HepG2 (cell line): ENCODE measurements at regions not wholly inside any gene's neighbourhood (a gene's known extent, or its start where the extent isn't known, plus 50 kb on each side); places are given as distances from the start of the nearest gene placed in this dataset.
A peak's percentile ranks its signal among the peaks of the same experiment; 100 is the strongest.

ENCODE experiments used
- ATF1 ChIP-seq: IDR thresholded peaks from 2 replicates; pipeline ENCODE4 v1.6.1; 2016; ENCODE audit warnings: mild to moderate bottlenecking, control low read depth
- BCL6 ChIP-seq: IDR thresholded peaks from 2 replicates; pipeline ENCODE4 v1.6.1; 2016; ENCODE audit warnings: missing genetic modification reagents, missing compliant biosample characterization
- BRF2 ChIP-seq: sonication (generic); formaldehyde crosslinking; IDR thresholded peaks from 2 replicates; pipeline ENCODE4 v1.8.1; 2022; ENCODE audit warnings: mild to moderate bottlenecking, missing genetic modification reagents
- FUBP1 ChIP-seq: sonication (generic); formaldehyde crosslinking; IDR thresholded peaks from 2 replicates; pipeline ENCODE4 v1.5.1; 2020; ENCODE audit warnings: missing genetic modification reagents, mild to moderate bottlenecking, borderline replicate concordance
- HHEX ChIP-seq: IDR thresholded peaks from 2 replicates; pipeline ENCODE4 v1.6.1; 2016; ENCODE audit warnings: control low read depth
- HNF4A ChIP-seq: sonication (generic); formaldehyde crosslinking; IDR thresholded peaks from 2 replicates; pipeline ENCODE4 v1.4.0; 2020; ENCODE audit warnings: missing genetic modification reagents
- ISX ChIP-seq: sonication (generic); formaldehyde crosslinking; conservative IDR thresholded peaks from 2 replicates; pipeline ENCODE4 v1.5.0; 2020; ENCODE audit warnings: missing genetic modification reagents
- MTA3 ChIP-seq: sonication (generic); formaldehyde crosslinking; IDR thresholded peaks from 2 replicates; pipeline ENCODE4 v1.4.0; 2020; ENCODE audit warnings: missing genetic modification reagents
- NFE2L2 ChIP-seq: fragments of 150-350 bp; IDR thresholded peaks from 2 replicates; pipeline ENCODE4 v1.6.1; 2014; ENCODE audit warnings: low read length
- NR1H2 ChIP-seq: sonication (generic); formaldehyde crosslinking; IDR thresholded peaks from 2 replicates; pipeline ENCODE4 v1.8.1; 2022; ENCODE audit warnings: low read depth, missing genetic modification reagents, borderline replicate concordance
- POGK ChIP-seq: sonication (generic); formaldehyde crosslinking; conservative IDR thresholded peaks from 2 replicates; pipeline ENCODE4 v1.8.0; 2022; ENCODE audit warnings: mild to moderate bottlenecking, moderate library complexity, missing genetic modification reagents
- TRIM24 ChIP-seq: sonication (generic); formaldehyde crosslinking; IDR thresholded peaks from 2 replicates; pipeline ENCODE4 v1.8.0; 2022; ENCODE audit warnings: mild to moderate bottlenecking, missing genetic modification reagents
- ZMAT3 ChIP-seq: sonication (generic); formaldehyde crosslinking; conservative IDR thresholded peaks from 2 replicates; pipeline ENCODE4 v1.7.0; 2021; ENCODE audit warnings: missing genetic modification reagents
- ZMYM4 ChIP-seq: sonication (generic); formaldehyde crosslinking; IDR thresholded peaks from 2 replicates; pipeline ENCODE4 v1.8.1; 2023; ENCODE audit warnings: mild to moderate bottlenecking, missing genetic modification reagents
- ZNF205 ChIP-seq: IDR thresholded peaks from 2 replicates; pipeline ENCODE4 v1.6.1; 2018; ENCODE audit warnings: missing biosample characterization, missing genetic modification reagents
- ZNF225 ChIP-seq: sonication (generic); formaldehyde crosslinking; IDR thresholded peaks from 2 replicates; pipeline ENCODE4 v1.4.0; 2020; ENCODE audit warnings: mild to moderate bottlenecking, missing genetic modification reagents
- ZNF274 ChIP-seq: sonication (generic); formaldehyde crosslinking; IDR thresholded peaks from 2 replicates; pipeline ENCODE4 v1.5.1; 2020; ENCODE audit warnings: mild to moderate bottlenecking, missing genetic modification reagents
- ZNF468 ChIP-seq: sonication (generic); formaldehyde crosslinking; IDR thresholded peaks from 2 replicates; pipeline ENCODE4 v1.8.0; 2022; ENCODE audit warnings: mild to moderate bottlenecking, moderate library complexity, missing genetic modification reagents
- ZNF512 ChIP-seq: sonication (generic); formaldehyde crosslinking; IDR thresholded peaks from 2 replicates; pipeline ENCODE4 v1.4.0; 2020; ENCODE audit warnings: mild to moderate bottlenecking, missing genetic modification reagents
- ZNF564 ChIP-seq: sonication (generic); formaldehyde crosslinking; IDR thresholded peaks from 2 replicates; pipeline ENCODE4 v1.8.1; 2023; ENCODE audit warnings: mild to moderate bottlenecking, missing genetic modification reagents
- ZNF576 ChIP-seq: sonication (generic); formaldehyde crosslinking; IDR thresholded peaks from 2 replicates; pipeline ENCODE4 v1.4.0; 2020; ENCODE audit warnings: mild to moderate bottlenecking, missing genetic modification reagents
- ZNF780A ChIP-seq: sonication (generic); formaldehyde crosslinking; IDR thresholded peaks from 2 replicates; pipeline ENCODE4 v1.8.0; 2022; ENCODE audit warnings: mild to moderate bottlenecking, missing genetic modification reagents, moderate library complexity
- ZNF792 ChIP-seq: IDR thresholded peaks from 2 replicates; pipeline ENCODE4 v1.6.1; 2016
- ZSCAN31 ChIP-seq: sonication (generic); formaldehyde crosslinking; IDR thresholded peaks from 2 replicates; pipeline ENCODE4 v1.5.0; 2020; ENCODE audit warnings: low read depth, mild to moderate bottlenecking, missing genetic modification reagents
- TF ChIP-seq, protein P1 (sequence below): sonication (generic); IDR thresholded peaks from 2 replicates; pipeline ENCODE4 v1.6.1; 2016; ENCODE audit warnings: low read depth, borderline replicate concordance

- TF ChIP-seq ZNF780A (CRISPR knock-in tag) (no peak), ZMYM4 (0 out of 2 replicates have a peak, but pooled peaks have one; percentile 22), ZNF564 (no peak), ZNF205 (CRISPR knock-in tag) (no peak), ZNF512 (CRISPR knock-in tag) (no peak), ZNF225 (CRISPR knock-in tag) (no peak), ZNF274 (CRISPR knock-in tag) (no peak), ZNF468 (CRISPR knock-in tag) (no peak), BCL6 (0 out of 2 replicates have a peak, but pooled peaks have one; percentile 16), ZMAT3 (CRISPR knock-in tag) (no peak), MTA3 (no peak), ZNF792 (no peak), ISX (no peak), ZSCAN31 (CRISPR knock-in tag) (no peak), TRIM24 (CRISPR knock-in tag) (no peak), BRF2 (CRISPR knock-in tag) (no peak), NR1H2 (CRISPR knock-in tag) (no peak), ATF1 (CRISPR knock-in tag) (no peak), HHEX (CRISPR knock-in tag) (no peak), NFE2L2 (peak; percentile 78), FUBP1 (no peak), POGK (no peak), HNF4A (peak; percentile 32; the same call in 1 of the 2 replicates), ZNF576 (CRISPR knock-in tag) (no peak)
- TF ChIP-seq, protein P1, sequence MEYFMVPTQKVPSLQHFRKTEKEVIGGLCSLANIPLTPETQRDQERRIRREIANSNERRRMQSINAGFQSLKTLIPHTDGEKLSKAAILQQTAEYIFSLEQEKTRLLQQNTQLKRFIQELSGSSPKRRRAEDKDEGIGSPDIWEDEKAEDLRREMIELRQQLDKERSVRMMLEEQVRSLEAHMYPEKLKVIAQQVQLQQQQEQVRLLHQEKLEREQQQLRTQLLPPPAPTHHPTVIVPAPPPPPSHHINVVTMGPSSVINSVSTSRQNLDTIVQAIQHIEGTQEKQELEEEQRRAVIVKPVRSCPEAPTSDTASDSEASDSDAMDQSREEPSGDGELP, result peak; percentile 59; the same call in 1 of the 2 replicates
Observed at GRCh38 chr15:35271371-35272043, 186.4 kb upstream of the NANOGP8 start (continued).
